GM21515 (cell line): ENCODE measurements at regions not wholly inside any gene's neighbourhood (a gene's known extent, or its start where the extent isn't known, plus 50 kb on each side); places are given as distances from the start of the nearest gene placed in this dataset.
"Not testable (repeated sequence)": the region's sequence is repeated elsewhere in the genome, so short reads cannot be mapped to it uniquely, and the experiment has no call there.

Experiments
- ATAC-seq: cut with Tn5 transposase; IDR thresholded peaks from one replicate; pipeline ENCODE4 v1.9.1; 2021; ENCODE audit not compliant: unreplicated experiment

- no peak for ATAC-seq
These were observed 614.3 kb downstream of the XPNPEP1 start for GRCh38 chr10:109308971-109309370.

- ATAC-seq, result not testable (repeated sequence)
These were observed 616.2 kb downstream of the XPNPEP1 start for GRCh38 chr10:109307102-109307501.

- no peak for ATAC-seq
These were observed 616.6 kb downstream of the XPNPEP1 start for GRCh38 chr10:109306698-109307097.

GRCh38 chr10:109287858-109288257 is 635.5 kb downstream of the XPNPEP1 start:
- no peak for ATAC-seq

GRCh38 chr10:109282510-109282909 is 640.8 kb downstream of the XPNPEP1 start:
- no peak for ATAC-seq

GRCh38 chr10:109281347-109281746 is 642.0 kb downstream of the XPNPEP1 start:
- ATAC-seq, result no peak

- ATAC-seq, result no peak
These were observed 642.5 kb downstream of the XPNPEP1 start for GRCh38 chr10:109280837-109281236.

- no peak for ATAC-seq
These were observed 645.9 kb downstream of the XPNPEP1 start for GRCh38 chr10:109277456-109277855.

- ATAC-seq, result no peak
These were observed 647.4 kb downstream of the XPNPEP1 start for GRCh38 chr10:109275960-109276359.

GRCh38 chr10:109274681-109275080 is 648.6 kb downstream of the XPNPEP1 start:
- ATAC-seq, result no peak

GRCh38 chr10:109270173-109270572 is 653.1 kb downstream of the XPNPEP1 start:
- ATAC-seq, result no peak

- ATAC-seq, result no peak
These were observed 659.3 kb downstream of the XPNPEP1 start for GRCh38 chr10:109264004-109264403.

GRCh38 chr10:109261231-109261630 is 662.1 kb downstream of the XPNPEP1 start:
- no peak for ATAC-seq

- ATAC-seq, result no peak
These were observed 664.0 kb downstream of the XPNPEP1 start for GRCh38 chr10:109259293-109259692.

GRCh38 chr10:109253306-109253705 is 670.0 kb downstream of the XPNPEP1 start:
- ATAC-seq, result no peak

- no peak for ATAC-seq
These were observed 673.2 kb downstream of the XPNPEP1 start for GRCh38 chr10:109250152-109250551.

GRCh38 chr10:109247814-109248213 is 675.5 kb downstream of the XPNPEP1 start:
- no peak for ATAC-seq

GRCh38 chr10:109245821-109246220 is 677.5 kb downstream of the XPNPEP1 start:
- no peak for ATAC-seq

- no peak for ATAC-seq
These were observed 683.9 kb downstream of the XPNPEP1 start for GRCh38 chr10:109239371-109239770.

GRCh38 chr10:109237682-109238081 is 685.6 kb downstream of the XPNPEP1 start:
- ATAC-seq, result no peak

GRCh38 chr10:109237050-109237449 is 686.3 kb downstream of the XPNPEP1 start:
- ATAC-seq, result no peak

GRCh38 chr10:109223533-109223932 is 699.8 kb downstream of the XPNPEP1 start:
- not testable (repeated sequence) for ATAC-seq

- ATAC-seq, result no peak
These were observed 703.2 kb downstream of the XPNPEP1 start for GRCh38 chr10:109219935-109220605.
